NK-92 treated with Interleukin-12 subunit alpha and Interleukin-12 subunit beta, amount 100 ng/mL, for 24 hours (cell line): ENCODE measurements at regions not wholly inside any gene's neighbourhood (a gene's known extent, or its start where the extent isn't known, plus 50 kb on each side); places are given as distances from the start of the nearest gene placed in this dataset.

ENCODE experiments used
- DNase-seq: peaks from one replicate; lab custom pipeline; 2025; lab: John Stamatoyannopoulos, UW

GRCh38 chr6:114543696-114544095, 200.9 kb upstream of the HS3ST5 start:
- no peak for DNase-seq

- no peak for DNase-seq
These were observed 199.0 kb upstream of the HS3ST5 start for GRCh38 chr6:114541794-114542193.

GRCh38 chr6:114537977-114538376, 195.2 kb upstream of the HS3ST5 start:
- no peak for DNase-seq

GRCh38 chr6:114534813-114535212, 192.0 kb upstream of the HS3ST5 start:
- no peak for DNase-seq

GRCh38 chr6:114524081-114524480, 181.3 kb upstream of the HS3ST5 start:
- no peak for DNase-seq

GRCh38 chr6:114523508-114523907, 180.7 kb upstream of the HS3ST5 start:
- no peak for DNase-seq

GRCh38 chr6:114521926-114522325, 179.1 kb upstream of the HS3ST5 start:
- DNase-seq: no peak

GRCh38 chr6:114520976-114521375, 178.2 kb upstream of the HS3ST5 start:
- DNase-seq: no peak

GRCh38 chr6:114514170-114514569, 171.3 kb upstream of the HS3ST5 start:
- DNase-seq: no peak

GRCh38 chr6:114471450-114471849, 128.6 kb upstream of the HS3ST5 start:
- DNase-seq: no peak

GRCh38 chr6:114467931-114468330, 125.1 kb upstream of the HS3ST5 start:
- DNase-seq: no peak

GRCh38 chr6:114465511-114465910, 122.7 kb upstream of the HS3ST5 start:
- no peak for DNase-seq

- DNase-seq: no peak
These were observed 111.0 kb upstream of the HS3ST5 start for GRCh38 chr6:114453737-114454276.

GRCh38 chr6:114452785-114453401, 110.1 kb upstream of the HS3ST5 start:
- no peak for DNase-seq

GRCh38 chr6:114450631-114451030, 107.8 kb upstream of the HS3ST5 start:
- DNase-seq: no peak

- DNase-seq: no peak
These were observed 106.8 kb upstream of the HS3ST5 start for GRCh38 chr6:114449659-114450058.

- no peak for DNase-seq
These were observed 103.5 kb upstream of the HS3ST5 start for GRCh38 chr6:114446342-114446741.

- no peak for DNase-seq
These were observed 103.0 kb upstream of the HS3ST5 start for GRCh38 chr6:114445846-114446245.

GRCh38 chr6:114439411-114439810, 96.6 kb upstream of the HS3ST5 start:
- DNase-seq: no peak

GRCh38 chr6:114437235-114437634, 94.4 kb upstream of the HS3ST5 start:
- DNase-seq: no peak

- no peak for DNase-seq
These were observed 93.9 kb upstream of the HS3ST5 start for GRCh38 chr6:114436691-114437090.

- no peak for DNase-seq
These were observed 93.2 kb upstream of the HS3ST5 start for GRCh38 chr6:114435985-114436384.

- no peak for DNase-seq
These were observed 89.6 kb upstream of the HS3ST5 start for GRCh38 chr6:114432400-114432799.

- DNase-seq: no peak
These were observed 88.8 kb upstream of the HS3ST5 start for GRCh38 chr6:114431641-114432040.
